ENCODE measurements at regions not wholly inside any gene's neighbourhood (a gene's known extent, or its start where the extent isn't known, plus 50 kb on each side); places are given as distances from the start of the nearest gene placed in this dataset.
"Not testable (repeated sequence)": the region's sequence is repeated elsewhere in the genome, so short reads cannot be mapped to it uniquely, and the experiment has no call there.

DNA sequence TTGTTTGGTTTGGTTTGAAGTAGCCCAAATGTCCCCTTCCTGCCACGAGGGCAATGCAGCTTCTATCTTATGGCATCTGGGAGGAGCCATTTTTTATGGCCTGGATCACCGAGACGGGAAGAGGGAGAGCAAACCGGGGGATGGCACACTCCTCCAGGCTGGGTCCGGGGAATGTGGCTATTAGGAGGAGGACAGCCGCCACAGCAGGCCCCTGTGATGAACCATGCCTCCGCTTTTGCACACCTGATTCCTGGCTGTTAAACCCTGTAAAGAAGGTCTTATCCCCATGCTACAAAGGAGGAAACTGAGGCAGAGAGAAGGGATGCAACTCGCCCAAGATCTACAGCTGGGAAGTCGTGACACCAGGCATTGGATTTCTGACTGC is 157.6 kb downstream of the OR4M2 start:
- Histone ChIP-seq H3K9me3 (peaks cover 0 to 5% of the 10 kb centered on the region in 2 donors), H3K27me3 (no peaks in the 10 kb centered on the region), H3K4me3 (no peak overlapping the region), H3K36me3 (no peaks in the 10 kb centered on the region), H3K4me1 (no peaks in the 10 kb centered on the region), H3K27ac (no peak overlapping the region)
- DNase-seq (no peak), ATAC-seq (no peak)
- intact Hi-C loops (cut with DNase I): no loop called here
- TF ChIP-seq, protein P1, sequence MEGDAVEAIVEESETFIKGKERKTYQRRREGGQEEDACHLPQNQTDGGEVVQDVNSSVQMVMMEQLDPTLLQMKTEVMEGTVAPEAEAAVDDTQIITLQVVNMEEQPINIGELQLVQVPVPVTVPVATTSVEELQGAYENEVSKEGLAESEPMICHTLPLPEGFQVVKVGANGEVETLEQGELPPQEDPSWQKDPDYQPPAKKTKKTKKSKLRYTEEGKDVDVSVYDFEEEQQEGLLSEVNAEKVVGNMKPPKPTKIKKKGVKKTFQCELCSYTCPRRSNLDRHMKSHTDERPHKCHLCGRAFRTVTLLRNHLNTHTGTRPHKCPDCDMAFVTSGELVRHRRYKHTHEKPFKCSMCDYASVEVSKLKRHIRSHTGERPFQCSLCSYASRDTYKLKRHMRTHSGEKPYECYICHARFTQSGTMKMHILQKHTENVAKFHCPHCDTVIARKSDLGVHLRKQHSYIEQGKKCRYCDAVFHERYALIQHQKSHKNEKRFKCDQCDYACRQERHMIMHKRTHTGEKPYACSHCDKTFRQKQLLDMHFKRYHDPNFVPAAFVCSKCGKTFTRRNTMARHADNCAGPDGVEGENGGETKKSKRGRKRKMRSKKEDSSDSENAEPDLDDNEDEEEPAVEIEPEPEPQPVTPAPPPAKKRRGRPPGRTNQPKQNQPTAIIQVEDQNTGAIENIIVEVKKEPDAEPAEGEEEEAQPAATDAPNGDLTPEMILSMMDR (IDR thresholded peaks at IDR 0.05): no peak

DNA sequence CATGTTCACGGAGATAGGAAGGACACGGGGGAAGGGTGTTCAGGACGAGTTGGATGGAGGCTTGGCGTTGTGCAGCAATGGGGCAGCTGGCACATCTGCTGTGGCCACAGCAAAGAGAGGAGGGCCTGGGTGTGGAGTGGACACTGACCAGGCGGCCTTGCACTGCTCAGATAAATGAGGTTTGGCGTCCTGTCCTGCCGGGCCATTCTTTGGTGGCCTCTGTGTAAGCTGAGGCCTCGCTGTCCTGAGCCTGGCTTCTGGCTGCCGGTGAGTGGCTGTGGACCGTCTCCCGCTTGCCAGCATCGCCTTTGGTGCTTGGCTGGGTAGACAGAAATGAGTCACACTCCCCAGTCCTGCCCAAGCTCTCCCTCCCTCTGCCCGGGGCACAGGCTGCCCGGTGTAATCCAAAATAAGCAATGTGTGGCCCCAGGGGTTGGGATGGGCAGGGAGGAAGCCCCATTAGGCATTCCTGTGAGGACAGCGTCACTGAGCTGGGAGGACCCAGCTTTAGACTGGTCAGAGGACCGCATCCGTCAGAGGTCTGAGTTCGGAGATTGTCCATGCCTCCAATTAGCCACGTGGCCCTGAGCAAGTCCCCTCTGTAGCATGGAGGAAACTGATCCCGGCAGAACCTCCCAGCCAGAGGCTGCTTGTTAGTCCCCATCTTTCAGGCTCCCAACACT is 158.1 kb downstream of the OR4M2 start:
- H3K4me1 ChIP-seq; H3K36me3 ChIP-seq; H3K9me3 ChIP-seq; ATAC-seq; H3K27ac ChIP-seq; DNase-seq; H3K4me3 ChIP-seq; H3K27me3 ChIP-seq; intact Hi-C loops (cut with DNase I): not testable (repeated sequence)

DNA sequence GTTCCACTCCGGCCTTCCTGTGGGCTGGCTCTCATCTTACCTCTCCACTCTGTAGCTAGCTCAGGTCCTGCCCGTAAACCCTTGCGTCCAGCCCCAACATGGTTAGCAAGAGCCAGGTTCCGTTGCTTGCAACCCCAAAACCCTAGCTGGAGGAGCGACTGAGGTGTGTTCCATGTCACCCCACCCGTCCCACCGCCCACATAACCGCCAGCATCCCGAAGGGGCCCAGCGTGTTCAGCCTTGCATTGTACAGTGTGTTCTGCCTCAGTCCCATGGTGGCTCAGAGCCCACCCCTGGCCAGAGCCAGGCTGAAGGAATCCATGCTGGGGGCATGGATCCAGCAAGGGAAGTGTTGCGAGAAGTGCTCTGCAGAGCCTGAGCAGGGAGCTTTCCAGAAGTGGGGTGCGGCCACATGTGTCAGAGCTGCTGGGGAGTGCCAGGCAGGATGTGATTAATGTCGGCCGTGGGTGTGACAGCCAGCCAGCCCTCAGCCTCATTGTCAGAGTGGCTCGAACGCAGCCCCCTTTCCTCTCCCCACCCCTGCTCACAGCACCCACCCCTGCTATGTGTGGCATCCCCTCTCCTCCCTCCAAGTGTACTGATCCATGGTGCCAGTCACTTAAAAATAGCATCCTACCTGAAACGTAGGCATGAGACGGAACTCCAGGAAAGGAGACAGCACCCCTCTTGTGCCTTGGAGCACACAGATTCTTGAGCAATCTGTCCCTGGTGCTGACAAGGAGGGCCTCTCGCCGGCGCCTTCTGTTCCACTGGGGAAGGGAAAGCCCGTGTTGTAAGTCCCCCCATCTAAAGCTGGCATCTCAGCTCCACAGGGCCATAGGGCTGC is 158.9 kb downstream of the OR4M2 start:
- H3K27me3 ChIP-seq; DNase-seq; intact Hi-C loops (cut with DNase I); ATAC-seq; H3K4me1 ChIP-seq; H3K4me3 ChIP-seq; H3K27ac ChIP-seq; H3K36me3 ChIP-seq; H3K9me3 ChIP-seq: not testable (repeated sequence)

DNA sequence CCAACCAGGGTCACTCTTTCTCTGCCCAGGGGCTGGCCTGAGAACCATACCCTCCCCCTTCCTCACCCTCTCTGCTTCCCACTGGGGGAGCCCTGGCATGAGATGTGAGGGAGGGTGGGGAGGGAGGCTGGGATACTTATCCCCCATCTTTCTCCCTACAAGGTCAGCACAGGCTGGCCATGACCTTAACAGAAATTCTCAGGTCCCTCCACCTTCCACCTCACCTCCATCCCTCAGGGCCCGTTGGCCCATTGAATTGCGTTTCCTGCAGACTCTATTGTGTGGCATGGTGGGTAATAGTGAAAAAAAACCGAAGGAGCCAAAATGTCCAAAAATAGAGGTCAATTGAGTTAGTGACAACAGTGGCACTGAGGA is 159.5 kb downstream of the OR4M2 start:
- DNase-seq: no peak
- TF ChIP-seq, protein P1 (IDR thresholded peaks at IDR 0.05): no peak
- Histone ChIP-seq H3K27me3 (no peaks in the 10 kb centered on the region), H3K9me3 (no peaks in the 10 kb centered on the region), H3K4me1 (no peaks in the 10 kb centered on the region), H3K4me3 (no peak overlapping the region), H3K27ac (no peak overlapping the region), H3K36me3 (no peaks in the 10 kb centered on the region)
- ATAC-seq: no peak
- intact Hi-C loops (cut with DNase I): no loop called here

DNA sequence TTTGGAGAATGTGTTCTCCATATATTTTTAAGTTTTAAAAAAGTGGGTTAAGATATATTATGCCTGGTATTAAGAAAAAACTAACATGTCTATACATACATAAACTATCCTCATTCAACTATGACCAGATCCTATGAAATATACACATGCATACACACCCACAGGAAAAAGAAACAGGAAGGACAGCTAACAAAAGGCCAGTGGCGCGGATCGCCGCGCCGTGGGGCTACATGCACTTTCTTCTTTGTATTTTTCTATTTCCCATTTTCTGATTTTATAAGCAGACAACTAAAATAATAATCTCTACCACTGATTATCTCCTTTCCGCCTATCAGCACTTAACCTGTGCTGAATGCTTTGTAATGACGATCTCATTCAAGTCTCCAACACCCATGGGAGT is 160.1 kb downstream of the OR4M2 start:
- Histone ChIP-seq H3K4me1 (no peaks in the 10 kb centered on the region), H3K27ac (no peak overlapping the region), H3K9me3 (no peaks in the 10 kb centered on the region), H3K4me3 (no peak overlapping the region), H3K27me3 (no peaks in the 10 kb centered on the region), H3K36me3 (no peaks in the 10 kb centered on the region)
- intact Hi-C loops (cut with DNase I): no loop called here
- DNase-seq (no peak), ATAC-seq (no peak)
- TF ChIP-seq, protein P1 (IDR thresholded peaks at IDR 0.05): no peak

DNA sequence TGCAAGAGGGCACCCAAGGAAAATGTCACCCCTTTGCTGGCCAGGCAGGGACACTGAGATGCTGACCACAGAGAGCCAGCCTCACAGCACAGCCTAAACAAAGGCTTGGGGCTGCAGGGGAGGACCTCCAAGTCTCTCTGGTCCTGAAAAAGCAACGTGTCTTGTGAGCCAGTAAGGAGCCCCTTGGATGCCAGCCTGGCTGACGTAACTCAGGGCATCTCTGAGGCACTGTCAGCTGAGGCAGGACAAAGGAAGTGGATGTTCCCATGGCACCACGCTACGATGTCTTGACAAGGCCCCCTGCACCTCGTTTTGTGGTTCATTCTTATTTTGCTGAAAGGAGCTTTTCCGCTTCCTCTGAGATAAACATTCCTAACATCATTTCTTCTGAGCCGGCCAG is 160.7 kb downstream of the OR4M2 start:
- ATAC-seq (no peak), DNase-seq (no peak)
- intact Hi-C loops (cut with DNase I): no loop called here
- Histone ChIP-seq H3K27ac (no peak overlapping the region), H3K36me3 (no peaks in the 10 kb centered on the region), H3K4me1 (no peaks in the 10 kb centered on the region), H3K4me3 (no peak overlapping the region), H3K9me3 (no peaks in the 10 kb centered on the region), H3K27me3 (no peaks in the 10 kb centered on the region)
- TF ChIP-seq, protein P1 (IDR thresholded peaks at IDR 0.05): no peak

All from left lung (tissue), 4 donors.